Kidney epithelial cell (primary cell): ENCODE measurements at regions not wholly inside any gene's neighbourhood (a gene's known extent, or its start where the extent isn't known, plus 50 kb on each side); places are given as distances from the start of the nearest gene placed in this dataset.
"Not testable (repeated sequence)": the region's sequence is repeated elsewhere in the genome, so short reads cannot be mapped to it uniquely, and the experiment has no call there.

Source experiments
- DNase-seq: peaks from one replicate; pipeline ENCODE4 v3.0.0-alpha.2; 2010; ENCODE audit warnings: low read depth
- H3K27me3 ChIP-seq: 2 replicates; pipeline ENCODE4 v1.6.0; 2011; ENCODE audit warnings: low read length; ENCODE audit not compliant: control insufficient read depth, insufficient read depth
- H3K36me3 ChIP-seq: 2 replicates; pipeline ENCODE4 v1.5.1; 2011; ENCODE audit warnings: low read length; ENCODE audit not compliant: control insufficient read depth, insufficient read depth
- H3K4me3 ChIP-seq: 2 replicates; pipeline ENCODE4 v1.5.1; 2011; ENCODE audit warnings: low read depth, mild to moderate bottlenecking, control low read depth, low read length
- CTCF ChIP-seq: IDR thresholded peaks from 2 replicates; pipeline ENCODE4 v1.5.1; 2011; ENCODE audit warnings: mild to moderate bottlenecking, moderate library complexity, low read length, control low read depth, inconsistent platforms; ENCODE audit not compliant: insufficient read depth, poor library complexity, severe bottlenecking

DNA sequence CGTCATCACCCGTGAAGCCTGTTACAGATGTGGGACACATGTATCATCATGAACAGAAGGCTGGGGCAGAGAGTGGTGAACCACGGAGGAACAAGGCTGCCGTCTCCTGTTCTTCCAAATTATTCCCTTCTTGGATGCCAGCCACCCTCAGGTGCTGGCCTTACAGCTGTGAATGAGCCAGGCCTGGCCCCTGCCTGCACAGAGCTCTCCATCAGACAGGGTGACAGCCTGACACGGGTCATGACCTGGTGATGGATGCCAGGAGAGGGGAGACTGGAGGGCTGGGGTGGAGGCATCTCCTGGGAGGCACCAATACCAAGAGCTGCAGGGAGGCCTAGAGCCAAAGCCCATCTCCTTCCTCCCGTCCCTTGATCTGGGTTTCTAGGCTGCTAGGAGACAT is 230.0 kb upstream of the C1orf174 start:
- Histone ChIP-seq H3K27me3 (no peaks in the 10 kb centered on the region), H3K36me3 (no peaks in the 10 kb centered on the region), H3K4me3 (no peak overlapping the region)
- no peak for DNase-seq
- no peak for TF ChIP-seq CTCF

- no peak overlapping the region for H3K4me3 ChIP-seq
- no peak for DNase-seq
- no peaks in the 10 kb centered on the region for H3K27me3 ChIP-seq
- no peaks in the 10 kb centered on the region for H3K36me3 ChIP-seq
- TF ChIP-seq CTCF, result no peak
Measured at GRCh38 chr1:4131734-4132133, 231.7 kb upstream of the C1orf174 start.

DNA sequence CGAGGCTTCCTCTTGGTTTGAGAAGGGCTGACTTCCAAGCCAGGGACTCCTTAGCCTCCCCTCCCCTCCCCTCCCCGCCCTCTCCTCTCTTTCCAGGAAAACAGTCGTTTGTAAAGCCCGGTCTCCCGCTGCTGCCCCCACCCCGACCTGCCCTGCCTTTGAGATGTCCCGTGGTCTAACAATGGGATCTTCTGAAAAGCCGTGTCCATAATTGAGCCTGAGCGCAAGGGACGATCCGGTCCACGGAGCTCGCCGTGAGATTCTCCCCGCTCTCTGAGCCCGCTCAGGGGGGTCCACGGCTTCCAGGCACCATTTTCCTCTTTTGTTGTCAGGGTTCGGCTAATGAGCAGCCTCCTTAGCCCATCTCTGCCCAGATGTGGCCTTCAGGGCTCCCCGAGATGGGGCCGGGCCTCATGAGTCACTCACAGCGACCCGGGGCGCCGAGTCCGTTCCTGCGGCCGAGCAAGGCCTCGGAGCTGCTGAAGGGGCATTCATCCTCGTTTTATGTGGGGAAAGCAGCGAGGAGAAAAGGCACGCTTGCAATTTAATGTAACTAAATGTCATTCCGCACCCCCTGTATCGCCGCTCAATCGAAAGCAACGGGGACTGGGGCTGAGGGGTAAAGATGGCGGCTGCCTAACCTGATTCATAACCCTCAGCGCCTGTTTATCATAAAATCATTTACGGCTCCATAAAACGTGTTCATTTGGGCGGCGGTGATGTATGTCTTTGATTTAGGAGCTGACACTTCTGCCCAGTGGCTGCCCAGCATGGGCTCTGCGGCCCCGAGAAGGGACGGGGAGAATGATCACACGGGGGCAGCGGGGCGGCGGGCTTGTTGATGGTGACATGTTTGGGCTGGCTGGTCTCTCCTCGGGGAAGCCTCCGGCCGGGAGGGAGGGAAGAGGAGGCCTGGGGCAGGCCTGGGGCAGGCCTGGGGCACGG is 232.6 kb upstream of the C1orf174 start:
- Histone ChIP-seq H3K27me3 (no peaks in the 10 kb centered on the region), H3K4me3 (no peak overlapping the region), H3K36me3 (no peaks in the 10 kb centered on the region)
- DNase-seq, result no peak
- no peak for TF ChIP-seq CTCF

DNA sequence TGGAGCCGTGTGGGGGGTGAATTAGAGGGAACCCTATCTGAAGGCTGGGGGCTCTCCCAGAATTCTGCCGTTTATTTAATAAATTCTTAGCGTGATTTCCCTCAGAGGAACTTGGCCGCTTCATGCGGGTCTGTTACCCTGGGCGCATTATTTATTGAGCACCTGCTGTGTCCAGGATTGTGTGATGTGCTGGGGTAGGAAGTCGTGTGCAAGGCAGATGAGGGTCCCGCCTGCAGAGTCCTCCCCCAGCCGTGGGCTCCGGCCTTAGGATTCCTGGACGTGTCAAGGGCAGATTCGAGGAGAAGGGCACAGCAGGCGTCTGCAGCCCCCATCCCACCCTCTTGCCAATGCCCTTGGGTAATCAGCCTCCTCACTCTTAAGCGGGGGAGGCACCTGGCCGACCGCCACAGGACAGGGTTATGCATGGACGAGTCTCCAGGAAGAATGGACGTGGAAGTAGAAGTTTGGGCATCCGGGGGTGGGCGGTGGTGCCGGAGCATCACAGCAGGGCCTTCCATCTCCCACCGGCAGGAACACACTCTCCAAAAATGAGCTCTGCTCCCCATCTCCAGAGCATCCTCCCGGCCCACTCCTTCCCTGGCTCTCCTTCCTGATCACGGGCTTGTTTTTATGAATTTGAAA is 233.3 kb upstream of the C1orf174 start:
- no peak for DNase-seq
- H3K27me3 ChIP-seq, result no peaks in the 10 kb centered on the region
- no peak for TF ChIP-seq CTCF

GRCh38 chr1:4133939-4134321 is 233.9 kb upstream of the C1orf174 start:
- Histone ChIP-seq H3K36me3 (no peaks in the 10 kb centered on the region), H3K27me3 (no peaks in the 10 kb centered on the region), H3K4me3 (no peak overlapping the region)
- TF ChIP-seq CTCF, result no peak
- DNase-seq, result no peak

More for the DNA sequence above, 233.3 kb upstream of the C1orf174 start:
- Histone ChIP-seq H3K4me3 (no peak overlapping the region), H3K36me3 (no peaks in the 10 kb centered on the region)

DNA sequence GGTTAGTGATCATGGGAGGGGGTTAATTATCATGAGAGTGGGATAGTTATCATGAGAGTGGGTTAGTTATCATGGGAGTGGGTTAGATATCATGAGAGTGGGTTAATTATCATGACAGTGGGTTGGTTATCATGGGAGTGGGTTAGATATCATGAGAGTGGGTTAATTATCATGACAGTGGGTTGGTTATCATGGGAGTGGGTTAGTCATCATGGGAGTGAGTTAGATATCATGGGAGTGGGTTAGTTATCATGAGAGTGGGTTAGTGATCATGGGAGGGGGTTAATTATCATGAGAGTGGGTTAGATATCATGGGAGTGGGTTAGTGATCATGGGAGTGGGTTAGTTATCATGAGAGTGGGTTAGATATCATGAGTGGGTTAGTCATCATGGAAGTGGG is 235.8 kb upstream of the C1orf174 start:
- not testable (repeated sequence) for H3K36me3 ChIP-seq, DNase-seq, H3K27me3 ChIP-seq, H3K4me3 ChIP-seq
